ENCODE measurements at regions not wholly inside any gene's neighbourhood (a gene's known extent, or its start where the extent isn't known, plus 50 kb on each side); places are given as distances from the start of the nearest gene placed in this dataset.

DNA sequence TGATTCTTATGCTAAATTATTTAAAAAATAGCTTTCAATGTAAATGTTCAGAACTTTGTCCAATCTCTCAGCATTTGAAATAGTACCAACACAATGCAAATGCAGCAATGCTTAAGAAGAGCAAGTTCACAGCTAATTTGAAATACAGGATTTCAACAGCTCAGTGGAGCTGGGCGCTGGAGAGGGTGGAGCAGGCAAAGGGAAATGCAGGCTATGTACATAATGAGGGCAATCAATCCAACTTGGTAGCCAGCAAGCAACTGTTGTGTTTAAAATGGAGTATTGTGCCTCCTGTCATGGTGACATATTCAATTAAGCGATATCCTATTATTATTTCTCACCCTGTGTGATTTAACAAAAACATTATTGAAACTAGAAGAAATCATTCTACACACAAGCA is 568.8 kb downstream of the PSAT1 start:
- H3K4me1 ChIP-seq: no peaks in the 10 kb centered on the region
- intact Hi-C loops (cut with DNase I; ENCODE audit: low total_unique reads): no loop called here
- H3K27me3 ChIP-seq: no peaks in the 10 kb centered on the region
- H3K36me3 ChIP-seq: no peaks in the 10 kb centered on the region
- H3K4me3 ChIP-seq: no peak overlapping the region
- DNase-seq (no peak), ATAC-seq (no peak)
- in situ Hi-C loops (cut with MboI; ENCODE audit: low sequenced_read_pairs in 4 of 4): no loop called here
- no peak overlapping the region for H3K27ac ChIP-seq
- TF ChIP-seq POLR2A (IDR thresholded peaks at IDR 0.05) (no peak), CTCF (IDR thresholded peaks at IDR 0.05 in 4 of 5, conservative IDR thresholded peaks at IDR 0.05 in 1 of 5) (no peak)
- no peaks in the 10 kb centered on the region for H3K9me3 ChIP-seq

DNA sequence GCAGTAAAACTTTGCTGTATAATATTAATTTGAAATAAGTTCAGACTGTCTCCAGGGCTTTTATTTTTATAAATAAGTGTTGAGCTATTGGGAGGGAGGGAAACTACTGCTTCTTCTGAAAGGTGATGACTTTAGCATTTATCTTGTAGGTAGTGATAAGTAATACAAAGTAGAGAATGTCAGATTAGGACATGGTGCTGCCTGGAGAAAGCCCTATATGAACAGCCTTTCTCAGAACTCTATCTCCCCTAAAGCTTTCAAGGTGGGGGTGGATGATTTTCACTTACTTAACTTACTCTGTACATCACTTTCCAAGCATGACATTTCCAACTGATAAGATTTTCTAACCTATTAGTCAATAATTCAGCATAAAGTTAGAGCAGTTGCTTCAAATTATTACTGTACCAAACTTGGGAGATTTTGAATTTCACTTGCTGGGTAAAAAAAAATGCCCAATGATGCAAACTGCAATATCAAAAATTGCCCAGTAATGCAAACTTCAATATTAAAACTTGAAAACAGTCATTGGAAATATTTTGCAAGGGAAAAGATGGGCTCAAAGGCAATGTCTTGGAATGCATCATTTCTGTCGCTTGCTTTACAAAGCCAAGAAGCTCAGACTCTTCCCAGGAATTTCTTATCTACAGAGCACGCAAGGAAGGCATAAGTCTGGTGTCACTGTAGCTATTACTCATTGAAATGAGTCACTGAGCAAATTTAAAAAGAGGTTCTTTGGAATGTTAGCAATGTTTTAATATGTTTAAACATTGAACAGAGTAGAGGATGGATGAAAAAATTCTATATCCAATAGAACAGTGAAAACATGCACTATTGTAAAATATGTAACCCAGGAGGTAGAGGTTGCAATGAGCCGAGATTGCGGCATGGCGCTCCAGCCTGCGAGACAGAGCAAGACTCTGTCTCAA is 569.5 kb downstream of the PSAT1 start:
- TF ChIP-seq POLR2A (IDR thresholded peaks at IDR 0.05) (no peak), CTCF (IDR thresholded peaks at IDR 0.05 in 4 of 5, conservative IDR thresholded peaks at IDR 0.05 in 1 of 5) (no peak)
- Histone ChIP-seq H3K36me3 (no peaks in the 10 kb centered on the region), H3K9me3 (no peaks in the 10 kb centered on the region), H3K27ac (no peak overlapping the region), H3K4me1 (no peaks in the 10 kb centered on the region), H3K27me3 (no peaks in the 10 kb centered on the region), H3K4me3 (no peak overlapping the region)
- ATAC-seq (no peak), DNase-seq (no peak)
- in situ Hi-C loops (cut with MboI; ENCODE audit: low sequenced_read_pairs in 4 of 4): no loop called here
- intact Hi-C loops (cut with DNase I; ENCODE audit: low total_unique reads): no loop called here

DNA sequence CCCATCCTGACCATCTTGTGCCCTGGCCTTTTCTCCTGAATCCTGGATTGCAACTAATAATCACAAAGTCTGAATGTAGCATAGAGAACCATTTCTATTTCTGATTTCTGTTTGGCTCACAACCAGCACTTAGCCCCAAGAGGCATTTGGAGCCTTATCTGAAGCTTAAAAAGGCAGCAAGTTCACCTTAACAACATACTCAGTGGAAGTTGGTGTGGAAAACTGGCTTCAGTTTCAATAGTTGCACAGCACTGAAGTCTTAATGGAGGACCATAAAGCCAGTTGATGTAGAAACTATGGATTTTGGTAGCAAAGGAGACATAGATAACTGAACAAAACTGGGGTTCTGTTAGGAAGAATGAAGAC is 574.1 kb downstream of the PSAT1 start:
- intact Hi-C loops (cut with DNase I; ENCODE audit: low total_unique reads) (no loop called here), in situ Hi-C loops (cut with MboI; ENCODE audit: low sequenced_read_pairs in 4 of 4) (no loop called here)
- H3K36me3 ChIP-seq: no peaks in the 10 kb centered on the region

GRCh38 chr9:78871452-78872331 is 574.8 kb downstream of the PSAT1 start:
- in situ Hi-C loops (cut with MboI; ENCODE audit: low sequenced_read_pairs in 4 of 4): no loop called here
- H3K27ac ChIP-seq: no peak overlapping the region
- no peaks in the 10 kb centered on the region for H3K9me3 ChIP-seq
- H3K27me3 ChIP-seq: no peaks in the 10 kb centered on the region
- DNase-seq (no peak), ATAC-seq (no peak)
- no peak for TF ChIP-seq CTCF (IDR thresholded peaks at IDR 0.05 in 4 of 5, conservative IDR thresholded peaks at IDR 0.05 in 1 of 5)
- no peak for TF ChIP-seq POLR2A (IDR thresholded peaks at IDR 0.05)
- H3K36me3 ChIP-seq: no peaks in the 10 kb centered on the region
- no peaks in the 10 kb centered on the region for H3K4me1 ChIP-seq
- intact Hi-C loops (cut with DNase I; ENCODE audit: low total_unique reads): no loop called here
- no peak overlapping the region for H3K4me3 ChIP-seq

More for the DNA sequence above, 574.1 kb downstream of the PSAT1 start:
- Histone ChIP-seq H3K27me3 (no peaks in the 10 kb centered on the region), H3K4me1 (no peaks in the 10 kb centered on the region), H3K4me3 (no peak overlapping the region), H3K27ac (no peak overlapping the region), H3K9me3 (no peaks in the 10 kb centered on the region)
- ATAC-seq (no peak), DNase-seq (no peak)
- TF ChIP-seq CTCF (IDR thresholded peaks at IDR 0.05 in 4 of 5, conservative IDR thresholded peaks at IDR 0.05 in 1 of 5) (no peak), POLR2A (IDR thresholded peaks at IDR 0.05) (no peak)

All from gastrocnemius medialis (tissue), 4 donors.